DOHH2 (cell line): ENCODE measurements at regions not wholly inside any gene's neighbourhood (a gene's known extent, or its start where the extent isn't known, plus 50 kb on each side); places are given as distances from the start of the nearest gene placed in this dataset.

Experiments
- EZH2phosphoT487 ChIP-seq: fragments of 200-600 bp; sonication (generic); IDR thresholded peaks from 2 replicates; pipeline ENCODE4 v1.6.1; 2017; ENCODE audit warnings: borderline replicate concordance, mild to moderate bottlenecking, antibody characterized with exemption, low read length, moderate library complexity, mixed read lengths
- TF ChIP-seq, protein P1 (sequence below): fragments of 200-600 bp; sonication (generic); IDR thresholded peaks from one replicate; pipeline ENCODE4 v1.5.1; 2014; ENCODE audit warnings: antibody characterized with exemption, mild to moderate bottlenecking, low read depth, low read length; ENCODE audit not compliant: poor library complexity, severe bottlenecking

- TF ChIP-seq, protein P1, sequence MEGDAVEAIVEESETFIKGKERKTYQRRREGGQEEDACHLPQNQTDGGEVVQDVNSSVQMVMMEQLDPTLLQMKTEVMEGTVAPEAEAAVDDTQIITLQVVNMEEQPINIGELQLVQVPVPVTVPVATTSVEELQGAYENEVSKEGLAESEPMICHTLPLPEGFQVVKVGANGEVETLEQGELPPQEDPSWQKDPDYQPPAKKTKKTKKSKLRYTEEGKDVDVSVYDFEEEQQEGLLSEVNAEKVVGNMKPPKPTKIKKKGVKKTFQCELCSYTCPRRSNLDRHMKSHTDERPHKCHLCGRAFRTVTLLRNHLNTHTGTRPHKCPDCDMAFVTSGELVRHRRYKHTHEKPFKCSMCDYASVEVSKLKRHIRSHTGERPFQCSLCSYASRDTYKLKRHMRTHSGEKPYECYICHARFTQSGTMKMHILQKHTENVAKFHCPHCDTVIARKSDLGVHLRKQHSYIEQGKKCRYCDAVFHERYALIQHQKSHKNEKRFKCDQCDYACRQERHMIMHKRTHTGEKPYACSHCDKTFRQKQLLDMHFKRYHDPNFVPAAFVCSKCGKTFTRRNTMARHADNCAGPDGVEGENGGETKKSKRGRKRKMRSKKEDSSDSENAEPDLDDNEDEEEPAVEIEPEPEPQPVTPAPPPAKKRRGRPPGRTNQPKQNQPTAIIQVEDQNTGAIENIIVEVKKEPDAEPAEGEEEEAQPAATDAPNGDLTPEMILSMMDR: no peak
- no peak for TF ChIP-seq EZH2phosphoT487
Observed at GRCh38 chr20:11753155-11753554, 164.5 kb upstream of the BTBD3 start.
